WTC11 (cell line): ENCODE measurements at regions not wholly inside any gene's neighbourhood (a gene's known extent, or its start where the extent isn't known, plus 50 kb on each side); places are given as distances from the start of the nearest gene placed in this dataset.

Experiments used
- CTCF ChIP-seq: fragments of 200-600 bp; IDR thresholded peaks from 2 replicates; pipeline ENCODE4 v1.8.0; 2022; ENCODE audit warnings: antibody characterized with exemption
- TF ChIP-seq, protein P1 (sequence below): sonication (generic); formaldehyde crosslinking; IDR thresholded peaks from 2 replicates; pipeline ENCODE4 v1.8.0; 2022; ENCODE audit warnings: missing genetic modification reagents

DNA sequence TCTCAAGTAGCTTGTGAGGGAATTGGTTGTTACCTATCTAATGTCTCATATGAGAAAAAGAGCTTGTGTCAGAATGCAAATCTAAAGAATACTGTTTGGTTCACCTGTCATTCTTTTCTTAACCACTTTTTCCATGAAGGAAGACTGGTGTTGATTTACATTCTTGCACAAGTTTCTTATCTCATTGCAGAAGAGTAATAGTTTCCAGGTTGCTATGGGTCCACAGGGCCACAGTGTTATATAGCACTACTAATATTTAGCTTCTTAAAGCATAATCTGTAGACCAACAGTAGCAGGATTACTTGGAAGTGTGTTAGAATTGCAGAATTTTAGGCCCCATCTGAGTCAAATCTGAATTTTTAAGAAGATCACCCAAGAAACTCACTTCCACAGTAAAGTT lies 697.5 kb downstream of the GBE1 start:
- no peak for TF ChIP-seq CTCF
- TF ChIP-seq, protein P1, sequence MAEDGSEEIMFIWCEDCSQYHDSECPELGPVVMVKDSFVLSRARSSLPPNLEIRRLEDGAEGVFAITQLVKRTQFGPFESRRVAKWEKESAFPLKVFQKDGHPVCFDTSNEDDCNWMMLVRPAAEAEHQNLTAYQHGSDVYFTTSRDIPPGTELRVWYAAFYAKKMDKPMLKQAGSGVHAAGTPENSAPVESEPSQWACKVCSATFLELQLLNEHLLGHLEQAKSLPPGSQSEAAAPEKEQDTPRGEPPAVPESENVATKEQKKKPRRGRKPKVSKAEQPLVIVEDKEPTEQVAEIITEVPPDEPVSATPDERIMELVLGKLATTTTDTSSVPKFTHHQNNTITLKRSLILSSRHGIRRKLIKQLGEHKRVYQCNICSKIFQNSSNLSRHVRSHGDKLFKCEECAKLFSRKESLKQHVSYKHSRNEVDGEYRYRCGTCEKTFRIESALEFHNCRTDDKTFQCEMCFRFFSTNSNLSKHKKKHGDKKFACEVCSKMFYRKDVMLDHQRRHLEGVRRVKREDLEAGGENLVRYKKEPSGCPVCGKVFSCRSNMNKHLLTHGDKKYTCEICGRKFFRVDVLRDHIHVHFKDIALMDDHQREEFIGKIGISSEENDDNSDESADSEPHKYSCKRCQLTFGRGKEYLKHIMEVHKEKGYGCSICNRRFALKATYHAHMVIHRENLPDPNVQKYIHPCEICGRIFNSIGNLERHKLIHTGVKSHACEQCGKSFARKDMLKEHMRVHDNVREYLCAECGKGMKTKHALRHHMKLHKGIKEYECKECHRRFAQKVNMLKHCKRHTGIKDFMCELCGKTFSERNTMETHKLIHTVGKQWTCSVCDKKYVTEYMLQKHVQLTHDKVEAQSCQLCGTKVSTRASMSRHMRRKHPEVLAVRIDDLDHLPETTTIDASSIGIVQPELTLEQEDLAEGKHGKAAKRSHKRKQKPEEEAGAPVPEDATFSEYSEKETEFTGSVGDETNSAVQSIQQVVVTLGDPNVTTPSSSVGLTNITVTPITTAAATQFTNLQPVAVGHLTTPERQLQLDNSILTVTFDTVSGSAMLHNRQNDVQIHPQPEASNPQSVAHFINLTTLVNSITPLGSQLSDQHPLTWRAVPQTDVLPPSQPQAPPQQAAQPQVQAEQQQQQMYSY (CRISPR knock-in tag), result no peak
